Ammon's horn (tissue), 1 donor: ENCODE measurements at regions not wholly inside any gene's neighbourhood (a gene's known extent, or its start where the extent isn't known, plus 50 kb on each side); places are given as distances from the start of the nearest gene placed in this dataset.

Source experiments
- DNase-seq: peaks from one replicate; pipeline ENCODE4 v3.0.0-alpha.2; 2016; ENCODE audit warnings: low spot score

DNA sequence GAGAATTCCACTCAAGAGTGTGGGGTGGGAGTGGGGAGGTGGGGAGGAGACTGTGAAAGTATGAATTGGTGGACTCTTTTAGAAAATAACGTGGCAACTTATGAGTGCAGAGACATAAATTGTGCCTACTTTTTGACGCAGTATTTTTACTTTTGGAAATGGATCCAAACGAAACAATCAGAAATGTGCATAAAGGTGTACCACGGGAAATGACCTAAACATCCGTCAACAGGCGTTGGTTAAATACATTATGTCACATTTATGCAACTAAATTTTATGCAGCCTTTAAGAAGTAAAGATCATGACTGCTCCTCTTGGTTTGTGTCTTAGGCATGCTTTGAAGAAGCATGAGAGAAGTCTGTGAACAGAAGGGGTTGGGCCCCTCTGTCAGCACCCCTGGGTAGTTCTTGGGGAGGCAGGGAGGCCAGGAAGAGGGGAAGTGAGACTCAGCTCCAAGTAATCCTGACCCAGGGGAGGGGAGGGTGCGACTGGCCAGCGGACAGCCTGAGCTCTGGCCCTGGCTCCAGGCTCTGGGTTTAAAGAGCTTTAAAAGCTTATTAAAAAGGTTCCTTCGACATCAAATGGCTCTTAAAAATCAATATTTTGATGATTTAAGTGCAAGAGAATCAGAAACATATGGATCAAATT, 126.4 kb upstream of the HAAO start:
- DNase-seq, result no peak

- DNase-seq, result no peak
Observed at GRCh38 chr2:42918041-42918440, 125.7 kb upstream of the HAAO start.

- DNase-seq, result no peak
Observed at GRCh38 chr2:42917425-42917927, 125.1 kb upstream of the HAAO start.

DNA sequence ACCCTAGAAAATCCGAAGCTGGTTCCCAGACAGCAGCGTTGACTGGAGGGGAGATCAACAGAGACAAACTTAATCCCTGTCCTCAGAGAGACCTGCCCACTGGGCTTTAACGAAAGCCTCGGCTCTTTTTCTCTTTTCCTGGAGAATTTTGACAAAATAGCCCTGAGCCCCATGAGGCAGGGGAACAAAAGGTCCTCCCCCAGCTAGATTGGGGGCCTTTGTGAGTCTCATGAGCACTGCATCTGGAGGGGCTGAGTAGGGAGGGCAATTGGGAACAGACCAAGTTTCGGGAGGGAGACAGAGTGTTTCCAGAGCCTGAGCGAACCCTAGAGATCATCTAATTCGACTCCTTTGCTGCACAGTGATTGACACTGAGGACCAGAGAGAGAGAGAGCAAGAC, 123.9 kb upstream of the HAAO start:
- DNase-seq, result no peak

- DNase-seq, result no peak
Observed at GRCh38 chr2:42914860-42915259, 122.5 kb upstream of the HAAO start.

GRCh38 chr2:42914314-42914713, 121.9 kb upstream of the HAAO start:
- DNase-seq, result no peak

- DNase-seq, result no peak
Observed at GRCh38 chr2:42913280-42913878, 121.0 kb upstream of the HAAO start.

GRCh38 chr2:42910645-42911405, 118.4 kb upstream of the HAAO start:
- no peak for DNase-seq

DNA sequence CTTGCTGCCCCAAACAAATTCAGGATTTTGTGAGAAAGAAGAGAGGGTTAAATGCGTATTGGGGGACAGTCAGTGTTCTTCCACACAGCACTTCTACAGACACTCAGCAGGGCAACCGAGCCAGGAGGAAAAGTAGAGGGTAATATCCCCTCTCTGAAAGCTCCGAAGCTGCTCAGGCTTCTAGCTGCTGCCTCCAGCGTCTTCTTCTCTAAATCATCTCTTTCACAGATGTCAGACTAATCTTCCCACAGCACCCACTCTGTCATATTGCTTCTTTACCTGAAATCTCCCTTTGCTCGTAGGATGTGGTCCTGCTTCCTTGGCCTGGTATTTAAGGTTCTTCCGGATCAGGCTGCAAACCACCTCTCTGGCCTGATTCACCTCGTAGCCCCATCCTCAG, 117.6 kb upstream of the HAAO start:
- DNase-seq, result no peak

DNA sequence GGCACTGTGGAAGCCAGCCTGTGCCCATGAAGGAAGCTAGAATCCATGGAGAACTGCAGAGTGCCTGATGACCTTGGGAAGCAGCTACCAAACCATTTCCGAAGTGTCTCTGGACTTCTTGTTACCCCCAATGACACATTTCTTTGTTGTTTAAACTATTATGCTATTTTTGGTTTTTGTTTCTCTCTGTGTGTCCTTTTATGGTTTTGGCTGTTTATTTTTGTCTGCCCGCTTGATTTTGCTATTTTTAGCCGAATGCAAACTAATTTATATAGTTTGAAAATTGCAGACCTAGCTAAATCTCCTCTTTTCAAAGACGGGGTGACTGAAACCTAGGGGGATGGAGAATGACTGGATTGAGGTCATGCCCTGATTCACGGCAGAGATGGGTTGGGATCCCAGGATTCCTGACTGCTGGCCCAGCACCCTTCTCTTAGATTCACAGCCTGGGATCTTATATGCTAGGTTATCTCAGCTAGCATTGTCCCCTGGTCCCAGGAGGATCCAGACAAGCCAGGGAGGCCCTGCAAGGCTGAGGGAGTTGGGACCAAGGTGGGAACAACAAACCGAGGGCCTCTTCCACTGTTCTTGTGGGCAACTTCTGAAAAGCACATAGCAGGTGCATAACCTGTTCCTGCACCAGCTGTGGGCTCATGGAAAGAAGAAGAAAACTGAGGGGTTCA, 116.3 kb upstream of the HAAO start:
- DNase-seq, result no peak

- DNase-seq, result no peak
Observed at GRCh38 chr2:42907835-42908234, 115.5 kb upstream of the HAAO start.

- DNase-seq, result peak; percentile 71
Observed at GRCh38 chr2:42906557-42907411, 114.4 kb upstream of the HAAO start.

DNA sequence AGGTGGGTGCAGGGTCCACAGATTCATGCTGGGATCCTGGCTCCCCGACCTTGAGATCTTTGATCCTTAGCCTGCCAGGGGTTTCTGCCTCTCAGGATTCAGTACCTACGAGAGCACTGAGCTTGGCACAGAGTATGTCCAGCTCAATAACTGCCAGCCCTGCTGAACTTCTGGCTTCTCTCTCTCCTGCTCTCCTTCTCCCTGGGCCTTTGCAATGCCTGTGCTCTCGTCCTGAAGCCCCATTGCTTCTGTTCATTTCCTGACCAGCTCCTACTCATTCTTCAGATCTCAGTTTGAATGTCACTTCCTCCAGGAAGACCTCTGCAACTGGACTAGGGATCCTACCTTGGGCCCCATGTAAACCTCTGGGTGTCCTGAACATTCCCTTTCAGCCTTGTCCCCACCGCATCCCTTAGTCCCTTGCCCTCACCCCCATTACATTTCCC, 113.8 kb upstream of the HAAO start:
- DNase-seq, result no peak

DNA sequence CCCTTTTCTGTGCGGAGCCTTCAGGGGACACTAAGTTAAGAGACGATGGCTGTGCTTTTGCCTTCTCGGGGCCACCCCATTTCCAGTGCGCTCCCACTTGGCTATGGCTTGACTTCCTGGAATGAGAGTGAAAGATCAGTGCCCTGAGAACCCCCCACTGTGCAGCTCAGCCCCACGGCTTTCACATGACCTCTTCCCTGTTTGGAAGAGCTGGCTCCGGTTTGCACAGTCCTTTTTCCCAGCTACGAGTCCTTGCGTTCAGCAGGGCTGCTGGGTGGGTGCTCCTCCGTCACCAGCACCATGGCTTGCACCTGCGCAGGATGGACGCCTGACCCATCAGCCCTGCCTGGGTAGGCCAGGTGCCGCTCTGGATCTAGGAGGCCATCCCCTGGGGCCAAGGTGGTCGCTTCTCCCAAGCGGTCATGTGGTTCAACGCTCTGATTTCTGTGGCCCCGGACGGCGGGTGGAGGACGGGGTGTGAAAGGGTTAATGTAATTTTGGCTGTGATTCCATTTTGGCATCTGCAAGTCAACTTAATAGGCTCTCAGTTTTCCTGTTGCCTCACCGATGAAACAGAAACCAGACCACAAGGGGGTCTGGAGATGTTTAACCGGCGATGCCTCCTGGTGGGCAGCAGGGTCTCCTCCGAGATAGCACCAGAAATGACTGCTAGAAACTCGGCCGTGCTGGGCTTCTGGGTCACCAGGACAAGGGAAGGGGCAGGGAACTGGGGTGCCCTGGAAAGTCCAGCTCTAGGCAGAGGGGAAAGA, 113.1 kb upstream of the HAAO start:
- DNase-seq, result no peak

- no peak for DNase-seq
Observed at GRCh38 chr2:42904576-42904876, 112.1 kb upstream of the HAAO start.

GRCh38 chr2:42903821-42904575, 111.6 kb upstream of the HAAO start:
- DNase-seq, result no peak

GRCh38 chr2:42902939-42903709, 110.7 kb upstream of the HAAO start:
- DNase-seq, result no peak

- DNase-seq, result no peak
Observed at GRCh38 chr2:42901076-42901640, 108.8 kb upstream of the HAAO start.

GRCh38 chr2:42900289-42900891, 108.0 kb upstream of the HAAO start:
- no peak for DNase-seq
